ENCODE measurements at regions not wholly inside any gene's neighbourhood (a gene's known extent, or its start where the extent isn't known, plus 50 kb on each side); places are given as distances from the start of the nearest gene placed in this dataset.
A peak's percentile ranks its signal among the peaks of the same experiment; 100 is the strongest.

- FAIRE-seq, result no peak
Observed at GRCh38 chr4:81970454-81970853, 403.3 kb downstream of the HNRNPD start.

GRCh38 chr4:81966676-81967075 is 407.1 kb downstream of the HNRNPD start:
- no peak for DNase-seq (ENCODE audit: extremely low spot score, insufficient read length, low read depth)
- no peak for FAIRE-seq

More at GRCh38 chr4:81970454-81970853, 403.3 kb downstream of the HNRNPD start:
- DNase-seq (ENCODE audit: extremely low spot score, insufficient read length, low read depth), result no peak

- FAIRE-seq (no peak), DNase-seq (ENCODE audit: extremely low spot score, insufficient read length, low read depth) (no peak)
Observed at GRCh38 chr4:81965911-81966310, 407.9 kb downstream of the HNRNPD start.

- DNase-seq (ENCODE audit: extremely low spot score, insufficient read length, low read depth), result no peak
- no peak for FAIRE-seq
Observed at GRCh38 chr4:81965454-81965853, 408.3 kb downstream of the HNRNPD start.

GRCh38 chr4:81963763-81964020 is 410.1 kb downstream of the HNRNPD start:
- DNase-seq (ENCODE audit: extremely low spot score, insufficient read length, low read depth) (no peak), FAIRE-seq (no peak)

- DNase-seq (ENCODE audit: extremely low spot score, insufficient read length, low read depth), result no peak
- no peak for FAIRE-seq
Observed at GRCh38 chr4:81963015-81963762, 410.6 kb downstream of the HNRNPD start.

- FAIRE-seq (no peak), DNase-seq (ENCODE audit: extremely low spot score, insufficient read length, low read depth) (no peak)
Observed at GRCh38 chr4:81960961-81961360, 412.8 kb downstream of the HNRNPD start.

- FAIRE-seq, result no peak
- no peak for DNase-seq (ENCODE audit: extremely low spot score, insufficient read length, low read depth)
Observed at GRCh38 chr4:81954271-81954670, 419.5 kb downstream of the HNRNPD start.

- DNase-seq (ENCODE audit: extremely low spot score, insufficient read length, low read depth), result no peak
- no peak for FAIRE-seq
Observed at GRCh38 chr4:81951891-81952455, 421.8 kb downstream of the HNRNPD start.

GRCh38 chr4:81946996-81947395 is 426.8 kb downstream of the HNRNPD start:
- no peak for DNase-seq (ENCODE audit: extremely low spot score, insufficient read length, low read depth)
- no peak for FAIRE-seq

GRCh38 chr4:81930506-81931238 is 443.1 kb downstream of the HNRNPD start:
- DNase-seq (ENCODE audit: extremely low spot score, insufficient read length, low read depth) (no peak), FAIRE-seq (no peak)

- DNase-seq (ENCODE audit: extremely low spot score, insufficient read length, low read depth) (no peak), FAIRE-seq (no peak)
Observed at GRCh38 chr4:81923140-81923539, 450.7 kb downstream of the HNRNPD start.

GRCh38 chr4:81922313-81922712 is 450.6 kb upstream of the RASGEF1B start:
- DNase-seq (ENCODE audit: extremely low spot score, insufficient read length, low read depth) (no peak), FAIRE-seq (no peak)

- no peak for DNase-seq (ENCODE audit: extremely low spot score, insufficient read length, low read depth)
Observed at GRCh38 chr4:81921751-81922159, 450.0 kb upstream of the RASGEF1B start.

GRCh38 chr4:81919810-81920209 is 448.1 kb upstream of the RASGEF1B start:
- no peak for FAIRE-seq
- no peak for DNase-seq (ENCODE audit: extremely low spot score, insufficient read length, low read depth)

More at GRCh38 chr4:81921751-81922159, 450.0 kb upstream of the RASGEF1B start:
- no peak for FAIRE-seq

GRCh38 chr4:81919223-81919622 is 447.5 kb upstream of the RASGEF1B start:
- no peak for DNase-seq (ENCODE audit: extremely low spot score, insufficient read length, low read depth)
- FAIRE-seq, result peak; percentile 12

- no peak for FAIRE-seq
- no peak for DNase-seq (ENCODE audit: extremely low spot score, insufficient read length, low read depth)
Observed at GRCh38 chr4:81915430-81915829, 443.7 kb upstream of the RASGEF1B start.

GRCh38 chr4:81914623-81915022 is 442.9 kb upstream of the RASGEF1B start:
- no peak for FAIRE-seq
- no peak for DNase-seq (ENCODE audit: extremely low spot score, insufficient read length, low read depth)

GRCh38 chr4:81913427-81913879 is 441.7 kb upstream of the RASGEF1B start:
- FAIRE-seq, result peak; percentile 77
- peak; percentile 25 for DNase-seq (ENCODE audit: extremely low spot score, insufficient read length, low read depth)

- no peak for FAIRE-seq
- DNase-seq (ENCODE audit: extremely low spot score, insufficient read length, low read depth), result no peak
Observed at GRCh38 chr4:81912376-81913030, 440.8 kb upstream of the RASGEF1B start.

GRCh38 chr4:81906905-81907304 is 435.2 kb upstream of the RASGEF1B start:
- FAIRE-seq (no peak), DNase-seq (ENCODE audit: extremely low spot score, insufficient read length, low read depth) (no peak)

All from GM18507 (cell line).